ENCODE measurements at regions not wholly inside any gene's neighbourhood (a gene's known extent, or its start where the extent isn't known, plus 50 kb on each side); places are given as distances from the start of the nearest gene placed in this dataset.

DNA sequence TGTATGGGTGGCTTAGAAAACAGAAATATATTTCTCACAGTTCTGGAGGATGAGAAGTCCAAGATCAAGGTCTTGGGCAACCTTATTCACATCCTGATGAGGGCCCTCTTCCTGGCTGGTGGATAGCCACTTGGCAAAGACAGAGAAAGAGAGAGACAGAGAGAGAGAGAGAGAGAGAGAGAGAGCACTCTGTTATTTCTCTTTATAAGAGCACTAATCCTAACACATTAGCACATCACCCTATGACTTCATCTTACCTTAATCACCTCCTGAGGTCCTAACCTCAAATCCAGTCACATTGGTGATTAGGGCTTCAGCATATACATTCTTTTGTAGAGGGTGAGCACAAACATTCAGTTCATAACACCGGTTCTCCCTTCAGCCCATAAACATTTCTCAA lies 430.3 kb downstream of the EFNB2 start:
- Mint-ChIP-seq H3K4me1 (no peaks in the 10 kb centered on the region), H3K4me3 (no peak overlapping the region), H3K27ac (no peak overlapping the region), H3K36me3 (no peaks in the 10 kb centered on the region), H3K9me3 (peaks cover 0 to 8% (median 3%) of the 10 kb centered on the region in 7 donors), H3K27me3 (no peaks in the 10 kb centered on the region)
- ATAC-seq (ENCODE audit: low read depth in 2 of 2) (no peak), DNase-seq (no peak)

DNA sequence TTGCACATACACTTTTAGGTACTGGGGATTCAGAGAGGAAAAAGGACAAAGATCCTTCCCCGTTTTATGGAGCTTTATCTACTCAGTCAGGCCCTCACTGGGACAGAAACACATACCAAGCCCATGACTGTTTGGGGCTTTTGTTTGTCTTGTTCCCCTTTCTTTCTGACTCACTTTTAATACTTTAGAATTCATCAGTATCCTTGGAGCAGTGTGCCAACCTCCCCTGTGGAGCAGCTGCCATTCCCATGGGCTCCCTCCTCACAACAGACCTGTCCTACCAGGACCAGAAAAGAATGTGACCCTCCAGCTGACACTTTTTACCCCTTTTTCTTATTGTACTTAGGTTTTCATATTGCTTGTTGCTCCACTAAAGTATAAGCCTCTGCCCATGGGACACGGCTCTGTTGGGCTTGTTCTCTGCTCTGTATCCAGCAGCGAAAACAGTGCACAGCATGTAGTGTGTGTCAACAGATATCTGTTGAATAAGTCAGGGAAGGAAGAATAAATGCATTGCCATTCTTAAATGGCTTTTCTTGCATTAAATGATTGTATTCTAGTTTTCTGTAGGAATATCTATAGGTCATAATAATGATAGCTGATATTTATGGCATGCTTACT lies 431.1 kb downstream of the EFNB2 start:
- no peaks in the 10 kb centered on the region for H3K36me3 Mint-ChIP-seq
- H3K27ac Mint-ChIP-seq = no peak overlapping the region
- H3K9me3 Mint-ChIP-seq = peaks cover 0 to 8% (median 3%) of the 10 kb centered on the region in 7 donors
- no peak overlapping the region for H3K4me3 Mint-ChIP-seq
- no peaks in the 10 kb centered on the region for H3K27me3 Mint-ChIP-seq
- H3K4me1 Mint-ChIP-seq = no peaks in the 10 kb centered on the region
- no peak for DNase-seq
- no peak for ATAC-seq (ENCODE audit: low read depth in 2 of 2)

DNA sequence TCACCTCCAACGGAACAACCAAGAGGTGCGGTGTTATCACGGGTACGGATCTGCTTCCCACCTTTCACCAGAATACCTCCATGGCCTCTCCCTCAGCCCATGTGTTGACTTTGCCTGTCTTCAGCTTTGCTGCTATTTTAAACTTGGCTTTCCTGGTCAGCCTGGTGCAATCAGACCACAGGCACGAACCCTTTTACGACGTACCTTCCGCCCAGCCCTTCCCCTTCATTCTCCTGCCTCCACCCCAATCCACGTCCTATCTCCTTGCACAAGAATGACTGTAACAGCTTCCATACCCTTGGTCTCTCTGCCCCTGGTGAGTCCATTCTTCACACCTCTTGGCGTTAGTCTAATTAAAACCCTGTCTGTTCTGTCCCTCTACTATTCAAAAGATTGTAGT lies 431.7 kb downstream of the EFNB2 start:
- Mint-ChIP-seq H3K4me1 (no peaks in the 10 kb centered on the region), H3K4me3 (no peak overlapping the region), H3K27ac (no peak overlapping the region), H3K27me3 (no peaks in the 10 kb centered on the region), H3K9me3 (peaks cover 0 to 8% (median 3%) of the 10 kb centered on the region in 7 donors), H3K36me3 (no peaks in the 10 kb centered on the region)
- DNase-seq (no peak), ATAC-seq (ENCODE audit: low read depth in 2 of 2) (no peak)

DNA sequence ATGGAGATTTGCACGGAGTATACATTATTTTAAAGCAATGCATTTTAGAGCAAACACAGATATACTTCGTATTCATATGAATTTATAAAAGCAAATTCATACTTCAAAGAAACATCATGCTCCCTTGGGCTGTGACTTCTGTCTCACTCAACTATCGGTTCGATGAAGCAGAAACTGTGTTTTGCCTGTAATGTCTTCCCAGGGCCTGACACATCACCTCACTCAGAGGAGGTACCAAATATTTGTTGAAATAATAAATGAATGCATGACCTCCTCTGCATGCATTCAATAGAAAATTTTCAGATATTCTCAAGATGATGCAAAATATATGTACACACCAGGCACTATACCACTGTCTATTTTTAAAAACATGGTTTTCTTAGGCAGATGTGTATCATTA lies 432.7 kb downstream of the EFNB2 start:
- peaks cover 0 to 12% (median 5%) of the 10 kb centered on the region in 7 donors for H3K9me3 Mint-ChIP-seq
- no peak overlapping the region for H3K4me3 Mint-ChIP-seq
- H3K36me3 Mint-ChIP-seq = no peaks in the 10 kb centered on the region
- no peaks in the 10 kb centered on the region for H3K4me1 Mint-ChIP-seq
- ATAC-seq (ENCODE audit: low read depth in 2 of 2) (no peak), DNase-seq (no peak)
- H3K27ac Mint-ChIP-seq = no peak overlapping the region
- H3K27me3 Mint-ChIP-seq = peaks cover 0 to 5% (median 5%) of the 10 kb centered on the region in 3 donors

DNA sequence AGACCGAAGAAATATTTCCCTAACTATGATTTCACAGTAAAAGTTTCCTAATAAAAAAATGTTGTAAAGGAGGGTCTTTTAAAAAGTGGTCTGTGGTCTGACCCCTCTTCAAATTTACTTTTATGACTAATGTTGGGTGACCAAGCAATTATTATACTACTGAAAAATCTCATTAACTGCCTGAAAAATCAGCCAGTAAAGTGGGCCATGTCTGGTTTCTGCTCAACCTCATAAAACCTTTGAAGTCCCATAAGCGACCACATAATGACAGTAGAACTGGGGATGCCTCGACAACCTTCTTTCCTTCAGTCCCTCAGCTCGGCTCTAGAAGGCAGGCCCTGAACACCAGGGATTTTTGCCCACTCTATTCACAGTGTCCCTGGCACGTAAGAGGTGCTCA lies 434.3 kb downstream of the EFNB2 start:
- ATAC-seq (ENCODE audit: low read depth in 2 of 2) = no peak
- H3K36me3 Mint-ChIP-seq = no peaks in the 10 kb centered on the region
- peaks cover 0 to 13% (median 5%) of the 10 kb centered on the region in 7 donors for H3K9me3 Mint-ChIP-seq

DNA sequence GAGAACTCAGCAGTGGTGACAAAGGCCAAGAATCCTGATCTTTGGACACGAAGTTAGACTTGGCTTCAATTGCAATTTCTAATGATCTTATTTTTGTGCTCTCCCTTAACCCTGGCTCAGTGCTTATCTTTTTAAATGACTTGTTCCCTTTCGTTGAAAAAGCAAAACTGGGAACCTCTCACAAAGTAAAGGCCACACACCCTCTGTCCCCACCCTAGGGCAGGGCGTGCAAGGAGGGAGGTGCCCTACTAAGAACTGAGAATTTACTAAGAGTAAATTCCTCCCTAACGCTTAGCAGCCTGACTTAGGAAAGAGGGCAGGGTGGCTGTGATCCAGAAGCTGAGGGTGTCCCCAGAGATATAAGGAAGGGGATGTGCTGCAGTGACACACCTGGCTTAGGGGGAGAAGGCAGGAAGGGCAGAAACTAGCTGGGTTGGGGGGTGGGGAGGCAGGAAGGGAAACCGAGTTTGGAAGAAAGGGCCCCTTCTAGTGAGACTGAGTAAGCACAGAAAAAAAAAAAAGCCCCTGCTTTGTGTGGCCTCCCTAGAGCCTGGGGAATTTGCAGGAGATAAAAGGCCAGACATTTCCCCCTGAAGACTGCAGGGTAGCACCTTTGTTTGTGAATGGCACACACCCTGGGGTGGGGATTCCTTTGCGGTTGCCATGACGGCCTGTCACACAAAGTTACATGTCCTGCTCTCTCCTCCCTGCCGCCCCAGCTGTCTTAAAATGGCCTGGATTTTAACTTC lies 435.1 kb downstream of the EFNB2 start:
- Mint-ChIP-seq H3K9me3 (peaks cover 0 to 17% (median 5%) of the 10 kb centered on the region in 7 donors), H3K4me1 (no peaks in the 10 kb centered on the region), H3K27ac (no peak overlapping the region), H3K36me3 (no peaks in the 10 kb centered on the region), H3K27me3 (peaks cover 0 to 5% (median 5%) of the 10 kb centered on the region in 3 donors), H3K4me3 (no peak overlapping the region)
- no peak for ATAC-seq (ENCODE audit: low read depth in 2 of 2)
- DNase-seq = no peak

More for the DNA sequence above, 434.3 kb downstream of the EFNB2 start:
- peaks cover 0 to 5% (median 5%) of the 10 kb centered on the region in 3 donors for H3K27me3 Mint-ChIP-seq
- H3K4me1 Mint-ChIP-seq = no peaks in the 10 kb centered on the region
- DNase-seq = no peak
- H3K4me3 Mint-ChIP-seq = no peak overlapping the region
- no peak overlapping the region for H3K27ac Mint-ChIP-seq

DNA sequence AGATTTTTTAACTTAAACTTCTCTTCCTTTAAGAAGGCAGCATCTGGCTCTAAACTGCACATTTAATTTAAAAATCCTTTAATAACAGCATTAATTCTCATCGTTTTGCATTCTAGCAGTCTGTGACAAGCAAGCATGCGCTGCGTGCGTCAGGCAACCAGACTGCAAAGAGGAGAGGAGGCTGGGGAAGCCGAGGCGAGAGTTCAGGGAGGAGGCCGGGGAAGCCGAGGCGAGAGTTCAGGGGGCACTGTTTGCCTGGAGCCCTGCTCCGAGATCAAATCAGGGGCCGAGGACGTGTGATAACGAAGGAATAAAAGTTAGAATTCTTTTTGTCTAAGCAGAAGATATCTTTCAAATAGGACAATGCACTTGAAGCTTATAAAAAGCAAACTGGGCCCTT lies 435.7 kb downstream of the EFNB2 start:
- H3K27ac Mint-ChIP-seq = no peak overlapping the region
- H3K4me3 Mint-ChIP-seq = no peak overlapping the region
- H3K36me3 Mint-ChIP-seq = no peaks in the 10 kb centered on the region
- peaks cover 0 to 5% (median 5%) of the 10 kb centered on the region in 3 donors for H3K27me3 Mint-ChIP-seq
- H3K9me3 Mint-ChIP-seq = peaks cover 0 to 20% (median 5%) of the 10 kb centered on the region in 7 donors
- ATAC-seq (ENCODE audit: low read depth in 2 of 2) (no peak), DNase-seq (no peak)
- H3K4me1 Mint-ChIP-seq = no peaks in the 10 kb centered on the region

DNA sequence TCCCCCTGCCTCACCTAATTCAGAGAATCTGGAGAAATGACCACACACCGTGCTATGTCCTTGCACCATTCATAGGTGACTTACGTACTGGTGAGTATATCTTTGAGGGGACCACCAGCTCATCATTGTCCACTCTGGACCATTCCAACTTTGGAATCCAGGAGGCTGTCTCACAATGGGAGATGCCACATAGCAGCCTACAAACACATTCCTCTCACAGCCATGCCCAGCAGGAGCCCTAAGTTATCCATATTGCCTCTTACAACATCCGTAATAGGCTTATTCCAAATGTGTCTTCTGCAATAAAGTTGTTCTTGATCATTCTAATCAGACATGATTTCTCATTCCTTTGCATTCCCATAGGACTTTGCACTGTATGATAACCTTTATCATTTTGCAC lies 436.7 kb downstream of the EFNB2 start:
- Mint-ChIP-seq H3K9me3 (peaks cover 0 to 15% (median 1%) of the 10 kb centered on the region in 7 donors), H3K4me1 (no peaks in the 10 kb centered on the region), H3K27me3 (peaks cover 0 to 5% (median 5%) of the 10 kb centered on the region in 3 donors), H3K4me3 (no peak overlapping the region), H3K27ac (no peak overlapping the region), H3K36me3 (no peaks in the 10 kb centered on the region)
- no peak for ATAC-seq (ENCODE audit: low read depth in 2 of 2)
- DNase-seq = no peak

DNA sequence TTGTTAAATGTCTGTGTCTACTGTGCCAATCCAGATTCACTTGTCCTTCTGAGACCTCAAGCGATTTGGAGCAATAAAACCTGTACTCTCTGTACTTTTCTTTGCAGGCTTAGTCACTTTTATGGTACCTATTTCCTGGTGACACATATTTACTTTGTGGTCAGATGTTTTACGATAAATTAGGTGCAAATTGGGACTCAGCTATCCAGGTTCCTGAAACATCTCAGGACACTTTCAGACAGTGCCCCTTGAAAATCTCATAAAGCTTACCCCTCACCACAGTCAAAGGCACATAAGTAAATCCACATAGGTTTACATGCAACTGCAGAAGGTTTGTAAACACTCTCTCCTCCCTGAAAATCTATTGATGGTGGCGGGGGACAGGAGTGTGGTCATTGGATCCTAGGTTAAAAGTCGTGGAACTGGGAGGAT lies 438.8 kb downstream of the EFNB2 start:
- H3K4me1 Mint-ChIP-seq = no peaks in the 10 kb centered on the region
- H3K4me3 Mint-ChIP-seq = no peak overlapping the region
- peaks cover 0 to 5% (median 5%) of the 10 kb centered on the region in 3 donors for H3K27me3 Mint-ChIP-seq
- H3K9me3 Mint-ChIP-seq = peaks cover 0 to 14% (median 2%) of the 10 kb centered on the region in 7 donors
- ATAC-seq (ENCODE audit: low read depth in 2 of 2) (no peak), DNase-seq (no peak)
- H3K36me3 Mint-ChIP-seq = no peaks in the 10 kb centered on the region
- H3K27ac Mint-ChIP-seq = no peak overlapping the region

DNA sequence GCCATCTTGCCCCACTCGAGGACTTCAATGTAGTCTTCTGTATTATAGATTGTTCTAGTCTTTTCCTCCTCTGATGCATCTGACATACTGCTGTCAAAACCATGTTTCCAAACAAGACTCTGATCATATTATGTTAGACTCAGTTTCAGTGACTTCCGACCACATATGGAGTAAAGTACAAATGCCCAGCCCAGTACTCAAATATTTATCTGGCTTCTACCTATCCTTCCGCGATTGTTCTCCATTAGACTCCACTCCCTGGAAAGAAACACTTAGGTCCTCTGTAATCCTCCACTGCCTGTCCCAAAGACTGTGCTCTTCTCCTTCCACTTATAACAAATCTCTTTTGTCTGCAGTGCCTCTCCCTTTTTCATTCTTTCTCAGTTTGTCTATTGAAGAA lies 439.5 kb downstream of the EFNB2 start:
- no peaks in the 10 kb centered on the region for H3K36me3 Mint-ChIP-seq
- no peaks in the 10 kb centered on the region for H3K4me1 Mint-ChIP-seq
- H3K9me3 Mint-ChIP-seq = peaks cover 0 to 14% (median 2%) of the 10 kb centered on the region in 7 donors
- H3K27me3 Mint-ChIP-seq = peaks cover 0 to 5% (median 5%) of the 10 kb centered on the region in 3 donors
- no peak overlapping the region for H3K27ac Mint-ChIP-seq
- no peak for ATAC-seq (ENCODE audit: low read depth in 2 of 2)
- no peak overlapping the region for H3K4me3 Mint-ChIP-seq
- no peak for DNase-seq

DNA sequence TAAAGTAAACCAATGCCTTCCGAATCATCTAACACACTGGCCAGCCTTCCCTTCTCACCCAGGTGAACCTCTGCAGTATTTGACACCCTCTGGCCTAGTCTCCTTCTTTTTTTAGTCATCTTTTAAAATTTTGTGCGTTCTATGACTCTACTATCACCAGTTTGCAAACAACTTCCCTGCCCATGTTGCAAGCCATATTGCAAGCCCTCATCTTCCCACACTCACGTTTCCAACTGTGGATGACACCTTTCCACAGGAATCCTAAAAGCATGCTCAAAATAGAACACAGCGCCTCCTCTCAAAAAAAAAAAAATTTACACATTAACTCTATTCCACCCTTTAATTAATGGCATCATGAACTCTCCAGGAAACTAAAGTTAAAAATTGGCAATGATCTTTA lies 440.1 kb downstream of the EFNB2 start:
- no peak overlapping the region for H3K4me3 Mint-ChIP-seq
- H3K9me3 Mint-ChIP-seq = peaks cover 0 to 14% (median 2%) of the 10 kb centered on the region in 7 donors
- DNase-seq (no peak), ATAC-seq (ENCODE audit: low read depth in 2 of 2) (no peak)
- H3K27ac Mint-ChIP-seq = peak overlapping the region in 1 of 6 donors; percentile 12
- H3K36me3 Mint-ChIP-seq = no peaks in the 10 kb centered on the region
- H3K4me1 Mint-ChIP-seq = no peaks in the 10 kb centered on the region
- H3K27me3 Mint-ChIP-seq = peaks cover 0 to 5% (median 5%) of the 10 kb centered on the region in 3 donors

DNA sequence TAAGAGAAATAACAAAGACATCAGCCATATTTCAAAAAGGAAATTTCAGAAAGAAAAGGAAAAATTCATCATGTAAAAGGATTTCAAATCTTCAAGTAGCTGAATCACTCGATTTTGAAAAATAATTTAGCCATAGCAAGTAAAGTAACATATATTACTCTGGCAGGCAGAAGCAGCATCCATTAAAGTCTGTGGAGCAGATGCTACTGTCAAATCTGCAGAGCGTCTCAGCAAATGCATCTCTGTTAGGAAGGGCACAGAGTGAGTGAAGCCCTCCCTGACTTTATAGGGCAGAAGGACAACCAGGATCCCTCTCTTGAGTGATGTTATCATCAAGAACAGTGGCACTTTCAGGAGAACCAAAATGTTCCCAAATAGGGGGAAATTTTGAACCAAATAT lies 445.5 kb downstream of the EFNB2 start:
- Mint-ChIP-seq H3K36me3 (no peaks in the 10 kb centered on the region), H3K27me3 (no peaks in the 10 kb centered on the region), H3K27ac (no peak overlapping the region), H3K9me3 (peaks cover 0 to 6% (median 3%) of the 10 kb centered on the region in 7 donors), H3K4me3 (no peak overlapping the region), H3K4me1 (no peaks in the 10 kb centered on the region)
- no peak for DNase-seq
- ATAC-seq (ENCODE audit: low read depth in 2 of 2) = no peak

DNA sequence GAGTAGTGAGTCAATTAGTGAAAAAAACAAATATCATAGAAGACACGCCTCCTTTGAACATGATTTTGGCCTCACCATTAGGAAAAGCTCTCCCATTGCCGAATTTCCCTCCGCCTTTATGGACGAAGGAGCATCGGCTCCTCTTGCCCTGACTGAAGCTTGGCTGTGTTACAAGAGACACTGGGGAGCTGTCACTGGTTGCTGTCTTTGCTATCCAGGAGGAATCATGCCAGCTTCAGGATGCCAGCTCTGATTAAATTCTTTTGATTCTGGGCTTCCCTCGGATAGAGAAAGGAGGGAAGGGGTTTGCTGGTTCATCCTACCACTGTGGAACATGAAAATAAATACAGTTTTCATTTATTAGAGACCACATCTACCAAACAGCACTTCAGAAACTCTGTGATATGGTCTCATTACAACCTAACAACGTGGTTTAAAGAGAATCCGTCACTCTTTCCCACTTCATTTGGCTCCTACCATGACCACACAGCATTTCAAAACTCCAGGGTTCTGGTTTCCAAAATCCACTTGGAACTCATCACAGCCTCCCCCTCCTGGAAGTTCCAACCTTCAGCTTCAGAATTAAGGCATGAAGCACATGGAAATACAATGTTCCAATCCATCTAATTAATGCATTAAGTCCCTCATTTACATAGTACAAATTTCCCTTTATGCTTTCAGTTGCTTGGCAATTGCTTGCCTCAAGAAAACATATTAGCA lies 446.0 kb downstream of the EFNB2 start:
- no peak overlapping the region for H3K4me3 Mint-ChIP-seq
- H3K27ac Mint-ChIP-seq = peak overlapping the region in 1 of 6 donors; percentile 13
- ATAC-seq (ENCODE audit: low read depth in 2 of 2) (no peak), DNase-seq (no peak)
- no peaks in the 10 kb centered on the region for H3K4me1 Mint-ChIP-seq
- no peaks in the 10 kb centered on the region for H3K36me3 Mint-ChIP-seq
- H3K9me3 Mint-ChIP-seq = peaks cover 0 to 6% (median 3%) of the 10 kb centered on the region in 7 donors
- no peaks in the 10 kb centered on the region for H3K27me3 Mint-ChIP-seq

Measured in naive B cell (primary cell).